A673 (cell line): ENCODE measurements at regions not wholly inside any gene's neighbourhood (a gene's known extent, or its start where the extent isn't known, plus 50 kb on each side); places are given as distances from the start of the nearest gene placed in this dataset.

Experiments used
- EZH2 ChIP-seq: fragments of 200-600 bp; sonication (generic); IDR thresholded peaks from 2 replicates; pipeline ENCODE4 v1.6.1; 2017; ENCODE audit warnings: borderline replicate concordance, low read depth, mild to moderate bottlenecking, mixed read lengths, antibody characterized with exemption, low read length; ENCODE audit not compliant: poor library complexity, severe bottlenecking
- TF ChIP-seq, protein P1 (sequence below): fragments of 300-800, 200-600 bp; sonication (generic); conservative IDR thresholded peaks from 2 replicates; pipeline ENCODE4 v1.5.1; 2017; ENCODE audit warnings: low read depth, mild to moderate bottlenecking, antibody characterized with exemption, low read length, moderate library complexity, mixed read lengths

DNA sequence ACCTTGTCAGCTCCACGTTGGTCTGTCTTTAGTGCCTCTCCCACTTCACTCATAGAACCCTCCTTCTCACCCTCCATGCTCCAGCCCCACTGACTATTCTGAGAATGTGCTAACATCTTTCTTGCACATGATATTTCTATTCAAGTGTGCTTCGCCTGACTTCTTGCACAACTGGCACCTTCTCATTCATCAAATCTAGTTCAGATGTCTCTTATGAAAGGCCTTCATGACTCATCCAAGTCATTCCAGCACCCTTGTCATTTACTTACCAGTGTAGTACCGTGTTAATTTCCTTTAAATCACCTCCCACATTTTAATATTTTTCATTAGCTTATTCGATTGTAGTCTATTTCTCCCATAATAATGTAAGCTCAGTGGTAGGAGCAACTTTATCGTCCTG lies 197.8 kb upstream of the PIRT start:
- TF ChIP-seq, protein P1, sequence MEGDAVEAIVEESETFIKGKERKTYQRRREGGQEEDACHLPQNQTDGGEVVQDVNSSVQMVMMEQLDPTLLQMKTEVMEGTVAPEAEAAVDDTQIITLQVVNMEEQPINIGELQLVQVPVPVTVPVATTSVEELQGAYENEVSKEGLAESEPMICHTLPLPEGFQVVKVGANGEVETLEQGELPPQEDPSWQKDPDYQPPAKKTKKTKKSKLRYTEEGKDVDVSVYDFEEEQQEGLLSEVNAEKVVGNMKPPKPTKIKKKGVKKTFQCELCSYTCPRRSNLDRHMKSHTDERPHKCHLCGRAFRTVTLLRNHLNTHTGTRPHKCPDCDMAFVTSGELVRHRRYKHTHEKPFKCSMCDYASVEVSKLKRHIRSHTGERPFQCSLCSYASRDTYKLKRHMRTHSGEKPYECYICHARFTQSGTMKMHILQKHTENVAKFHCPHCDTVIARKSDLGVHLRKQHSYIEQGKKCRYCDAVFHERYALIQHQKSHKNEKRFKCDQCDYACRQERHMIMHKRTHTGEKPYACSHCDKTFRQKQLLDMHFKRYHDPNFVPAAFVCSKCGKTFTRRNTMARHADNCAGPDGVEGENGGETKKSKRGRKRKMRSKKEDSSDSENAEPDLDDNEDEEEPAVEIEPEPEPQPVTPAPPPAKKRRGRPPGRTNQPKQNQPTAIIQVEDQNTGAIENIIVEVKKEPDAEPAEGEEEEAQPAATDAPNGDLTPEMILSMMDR, result no peak
- no peak for TF ChIP-seq EZH2
